VCaP (cell line): ENCODE measurements at regions not wholly inside any gene's neighbourhood (a gene's known extent, or its start where the extent isn't known, plus 50 kb on each side); places are given as distances from the start of the nearest gene placed in this dataset.

Source experiments
- H3K27ac ChIP-seq: fragments of 450-650 bp; 2 replicates; pipeline ENCODE4 v1.5.1; 2017
- TF ChIP-seq, protein P1 (sequence below): fragments of 450-650 bp; conservative IDR thresholded peaks from 2 replicates; pipeline ENCODE4 v1.5.1; 2017; ENCODE audit warnings: mild to moderate bottlenecking, moderate library complexity

DNA sequence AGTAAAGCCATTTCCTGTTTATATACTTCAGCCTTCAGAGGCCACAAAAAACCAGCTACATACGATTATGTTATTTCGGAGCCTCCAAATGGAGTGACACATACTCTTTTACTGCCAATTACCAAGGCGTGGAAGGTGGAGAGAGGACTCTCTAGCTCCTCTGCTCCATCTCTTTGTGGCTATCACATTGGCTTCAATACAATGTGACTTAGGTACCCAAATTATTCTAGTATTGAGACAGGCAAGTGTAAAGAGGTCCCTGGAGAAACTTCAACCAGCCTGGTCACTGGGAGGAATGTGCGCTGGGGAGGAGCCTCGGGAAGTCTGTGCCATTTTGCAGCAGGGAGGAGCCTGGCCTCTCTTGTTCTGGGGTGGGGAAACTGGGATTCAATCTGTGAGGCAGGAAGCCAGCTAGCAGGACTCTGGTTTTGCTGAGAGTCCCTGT is 85.8 kb upstream of the TAS2R1 start:
- TF ChIP-seq, protein P1, sequence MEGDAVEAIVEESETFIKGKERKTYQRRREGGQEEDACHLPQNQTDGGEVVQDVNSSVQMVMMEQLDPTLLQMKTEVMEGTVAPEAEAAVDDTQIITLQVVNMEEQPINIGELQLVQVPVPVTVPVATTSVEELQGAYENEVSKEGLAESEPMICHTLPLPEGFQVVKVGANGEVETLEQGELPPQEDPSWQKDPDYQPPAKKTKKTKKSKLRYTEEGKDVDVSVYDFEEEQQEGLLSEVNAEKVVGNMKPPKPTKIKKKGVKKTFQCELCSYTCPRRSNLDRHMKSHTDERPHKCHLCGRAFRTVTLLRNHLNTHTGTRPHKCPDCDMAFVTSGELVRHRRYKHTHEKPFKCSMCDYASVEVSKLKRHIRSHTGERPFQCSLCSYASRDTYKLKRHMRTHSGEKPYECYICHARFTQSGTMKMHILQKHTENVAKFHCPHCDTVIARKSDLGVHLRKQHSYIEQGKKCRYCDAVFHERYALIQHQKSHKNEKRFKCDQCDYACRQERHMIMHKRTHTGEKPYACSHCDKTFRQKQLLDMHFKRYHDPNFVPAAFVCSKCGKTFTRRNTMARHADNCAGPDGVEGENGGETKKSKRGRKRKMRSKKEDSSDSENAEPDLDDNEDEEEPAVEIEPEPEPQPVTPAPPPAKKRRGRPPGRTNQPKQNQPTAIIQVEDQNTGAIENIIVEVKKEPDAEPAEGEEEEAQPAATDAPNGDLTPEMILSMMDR: no peak
- no peak overlapping the region for H3K27ac ChIP-seq

DNA sequence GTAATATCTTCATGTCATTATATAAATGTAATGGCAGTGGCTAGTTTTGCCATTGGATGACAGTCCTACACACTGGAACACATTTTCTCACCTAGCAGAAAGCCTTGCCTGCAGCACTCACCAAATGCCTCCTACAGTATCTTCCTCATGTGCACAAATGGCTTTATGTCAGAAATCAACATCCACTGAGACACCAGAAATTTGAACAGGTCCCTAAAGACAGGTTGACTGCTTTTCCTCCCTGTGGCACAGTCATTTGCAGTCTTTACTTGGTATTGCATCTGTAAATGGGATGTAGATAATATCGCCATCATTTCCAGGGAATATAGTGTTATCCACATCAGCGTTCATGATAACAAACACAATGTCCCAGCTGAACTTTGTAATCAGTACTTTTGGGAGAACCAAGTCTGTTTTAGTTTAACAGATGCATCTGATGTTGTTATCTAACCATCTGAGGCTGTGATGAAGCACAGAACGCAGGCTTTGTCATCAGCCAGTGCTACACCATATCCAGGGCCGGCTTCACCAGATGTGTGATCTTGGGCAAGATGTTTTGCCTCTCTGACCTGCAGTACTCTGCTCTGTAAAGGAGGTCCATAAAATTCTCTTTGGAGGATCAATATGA is 83.9 kb upstream of the TAS2R1 start:
- TF ChIP-seq, protein P1: no peak
- H3K27ac ChIP-seq: no peak overlapping the region

DNA sequence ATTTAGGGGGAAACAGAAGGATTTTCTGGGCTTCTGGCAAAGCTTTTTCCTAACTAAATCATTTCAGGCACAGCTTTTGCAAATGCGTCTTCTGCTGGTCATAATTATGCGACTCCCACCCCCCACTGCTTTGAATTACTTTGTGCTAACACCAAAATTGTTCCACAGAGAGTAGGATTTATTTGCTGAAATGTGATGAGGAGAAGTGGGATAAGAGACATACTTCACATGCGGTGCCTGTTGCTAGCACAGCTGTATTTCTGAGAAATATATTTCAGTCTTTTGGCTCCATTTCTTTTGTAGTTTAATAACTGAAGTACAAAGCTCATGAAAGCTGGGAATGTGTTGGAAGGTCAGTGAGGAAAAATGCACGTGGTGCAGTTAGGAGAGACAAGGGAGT is 83.2 kb upstream of the TAS2R1 start:
- TF ChIP-seq, protein P1: no peak
- no peak overlapping the region for H3K27ac ChIP-seq

DNA sequence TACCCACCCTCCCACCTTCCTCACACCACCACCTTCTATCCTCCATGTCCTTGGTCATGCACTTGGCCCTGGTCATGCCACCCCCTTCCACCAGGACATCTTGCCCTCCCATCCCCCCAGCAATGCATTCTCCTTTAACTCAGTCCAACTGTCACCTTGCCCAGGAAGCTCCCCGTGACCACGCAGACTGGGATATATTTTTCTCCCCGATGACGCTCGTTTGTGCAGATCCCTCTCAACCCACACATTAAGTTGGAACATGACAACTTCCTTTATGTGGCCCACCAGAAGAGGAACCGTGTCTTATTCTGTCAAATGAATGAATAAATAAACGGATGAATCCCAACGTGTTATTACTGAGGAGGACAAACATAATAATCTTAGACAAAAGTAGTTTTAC is 82.8 kb upstream of the TAS2R1 start:
- H3K27ac ChIP-seq: no peak overlapping the region
- TF ChIP-seq, protein P1: no peak

DNA sequence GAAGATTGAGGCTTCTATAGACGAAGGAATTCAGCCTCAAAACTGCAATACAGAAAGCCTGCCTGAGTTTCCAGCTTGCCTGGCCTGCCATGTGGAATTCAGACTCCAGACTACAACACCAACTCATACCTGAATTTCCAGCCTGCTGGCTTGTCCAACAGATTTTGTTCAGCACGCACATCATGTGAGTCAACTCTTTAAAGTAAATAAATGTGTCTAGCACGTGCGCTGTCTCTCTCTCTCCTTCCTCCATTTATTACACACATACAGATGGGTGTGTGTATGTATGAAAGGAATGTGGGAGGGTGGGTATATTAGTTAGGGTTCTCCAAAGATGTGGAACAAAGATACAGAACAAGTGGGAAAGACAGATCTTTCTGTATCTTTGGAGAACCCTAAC is 82.4 kb upstream of the TAS2R1 start:
- TF ChIP-seq, protein P1: no peak
- H3K27ac ChIP-seq: no peak overlapping the region

DNA sequence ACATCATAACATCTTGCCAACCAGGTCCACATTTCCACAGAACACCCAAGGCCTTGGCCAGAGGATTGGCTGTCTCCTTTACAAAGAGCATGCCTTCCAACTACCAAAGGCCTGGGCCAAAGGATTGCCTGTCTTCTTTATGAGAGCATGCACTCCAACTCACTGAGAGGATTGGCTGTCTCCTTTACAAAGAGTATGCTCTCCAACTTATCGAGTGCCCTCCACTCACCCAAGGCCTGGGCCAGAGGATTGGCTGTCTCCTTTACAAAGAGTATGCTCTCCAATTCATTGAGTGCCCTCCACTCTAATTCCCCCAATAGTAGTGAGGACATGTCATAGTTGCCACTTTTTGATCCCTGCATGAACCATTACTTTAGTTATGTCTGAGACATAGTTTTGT is 79.9 kb upstream of the TAS2R1 start:
- TF ChIP-seq, protein P1: no peak
- H3K27ac ChIP-seq: no peak overlapping the region

DNA sequence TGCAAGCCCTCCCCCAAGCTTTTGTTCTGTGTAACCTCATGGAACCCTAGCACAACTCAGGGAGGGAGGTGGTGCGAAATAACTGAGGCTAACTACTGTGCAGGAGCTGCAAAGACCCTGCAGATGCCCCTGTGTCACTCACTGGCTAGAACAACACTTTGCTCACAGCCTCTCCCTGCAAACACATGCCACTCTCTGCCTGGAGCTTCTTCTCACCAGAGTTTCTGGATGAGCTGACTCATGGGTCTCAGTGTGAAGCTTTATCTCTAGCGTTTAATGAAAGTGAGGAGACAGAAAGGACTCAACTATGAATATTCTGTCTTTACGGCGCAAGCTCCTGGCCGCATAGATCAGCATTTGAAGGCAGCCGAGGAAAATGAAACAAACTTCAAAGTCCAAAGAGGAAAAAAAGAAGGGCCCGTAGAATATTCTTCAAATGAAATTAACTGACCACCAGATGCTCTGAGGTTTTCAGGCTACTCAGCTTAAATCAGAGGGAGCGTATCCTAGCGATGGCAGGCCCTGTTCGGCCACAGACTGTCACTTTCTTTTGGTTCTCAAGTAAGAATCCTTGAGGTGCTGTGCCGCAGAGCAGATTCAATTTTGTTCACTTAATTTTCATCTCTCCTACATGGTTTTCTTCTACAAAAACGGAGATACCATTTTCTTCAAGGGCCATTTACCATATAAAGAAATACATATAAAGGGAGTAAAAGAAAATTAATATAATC is 77.7 kb upstream of the TAS2R1 start:
- TF ChIP-seq, protein P1: no peak

More for the DNA sequence above, 77.7 kb upstream of the TAS2R1 start:
- no peak overlapping the region for H3K27ac ChIP-seq
